GDM1 (cell line): ENCODE measurements at regions not wholly inside any gene's neighbourhood (a gene's known extent, or its start where the extent isn't known, plus 50 kb on each side); places are given as distances from the start of the nearest gene placed in this dataset.
"Not testable (repeated sequence)": the region's sequence is repeated elsewhere in the genome, so short reads cannot be mapped to it uniquely, and the experiment has no call there.

Source experiments
- DNase-seq: peaks from one replicate; lab custom pipeline; 2025; lab: John Stamatoyannopoulos, UW

DNA sequence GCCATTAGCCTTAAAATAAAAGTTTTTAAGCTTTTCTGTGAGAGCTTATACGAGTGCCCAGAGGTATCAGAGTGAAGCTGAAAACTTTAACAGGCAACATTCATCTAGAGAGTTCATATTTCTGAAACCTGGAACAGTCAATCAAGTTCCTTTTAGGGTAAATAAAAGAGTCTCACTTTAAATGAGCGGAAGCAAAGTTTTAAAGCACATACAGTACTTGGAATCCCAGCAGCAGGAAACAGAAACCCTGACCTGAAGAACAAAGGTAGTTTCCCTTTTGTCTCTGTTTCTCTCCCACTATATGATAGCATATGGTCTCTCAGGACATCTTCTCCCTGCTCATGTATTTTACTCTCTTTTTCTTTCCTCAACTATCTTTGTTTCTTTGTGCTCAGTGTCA is 153.0 kb downstream of the ASB9 start:
- no peak for DNase-seq

GRCh38 chrX:15114743-15115566 is 154.9 kb downstream of the ASB9 start:
- DNase-seq: no peak

GRCh38 chrX:15107367-15107988 is 162.4 kb downstream of the ASB9 start:
- DNase-seq: no peak

- DNase-seq: no peak
Measured at GRCh38 chrX:15098505-15098904, 171.4 kb downstream of the ASB9 start.

GRCh38 chrX:15087747-15088146 is 182.1 kb downstream of the ASB9 start:
- no peak for DNase-seq

- no peak for DNase-seq
Measured at GRCh38 chrX:15073313-15073712, 196.6 kb downstream of the ASB9 start.

- no peak for DNase-seq
Measured at GRCh38 chrX:15072880-15073279, 197.0 kb downstream of the ASB9 start.

- DNase-seq: no peak
Measured at GRCh38 chrX:15072259-15072658, 197.6 kb downstream of the ASB9 start.

DNA sequence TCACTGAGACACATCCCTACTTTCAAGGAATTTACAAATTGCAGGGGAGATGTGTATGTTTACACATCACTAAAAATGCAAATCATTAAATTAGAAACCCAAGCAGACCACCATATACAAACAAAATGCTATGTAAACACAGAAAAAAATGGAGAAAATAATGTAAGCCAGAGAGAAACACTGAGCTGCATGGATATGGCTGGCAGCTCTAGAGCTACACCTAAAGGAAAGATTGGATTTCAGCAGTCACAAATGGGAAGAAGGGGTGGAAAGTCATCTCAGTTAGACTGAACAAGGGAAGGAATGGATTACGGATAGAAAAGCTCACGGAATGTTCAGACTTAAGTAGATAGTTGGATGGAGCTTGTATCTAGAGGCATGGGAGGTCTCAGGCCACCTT is 186.3 kb downstream of the MOSPD2 start:
- no peak for DNase-seq

- DNase-seq: no peak
Measured at GRCh38 chrX:15056044-15056443, 182.8 kb downstream of the MOSPD2 start.

DNA sequence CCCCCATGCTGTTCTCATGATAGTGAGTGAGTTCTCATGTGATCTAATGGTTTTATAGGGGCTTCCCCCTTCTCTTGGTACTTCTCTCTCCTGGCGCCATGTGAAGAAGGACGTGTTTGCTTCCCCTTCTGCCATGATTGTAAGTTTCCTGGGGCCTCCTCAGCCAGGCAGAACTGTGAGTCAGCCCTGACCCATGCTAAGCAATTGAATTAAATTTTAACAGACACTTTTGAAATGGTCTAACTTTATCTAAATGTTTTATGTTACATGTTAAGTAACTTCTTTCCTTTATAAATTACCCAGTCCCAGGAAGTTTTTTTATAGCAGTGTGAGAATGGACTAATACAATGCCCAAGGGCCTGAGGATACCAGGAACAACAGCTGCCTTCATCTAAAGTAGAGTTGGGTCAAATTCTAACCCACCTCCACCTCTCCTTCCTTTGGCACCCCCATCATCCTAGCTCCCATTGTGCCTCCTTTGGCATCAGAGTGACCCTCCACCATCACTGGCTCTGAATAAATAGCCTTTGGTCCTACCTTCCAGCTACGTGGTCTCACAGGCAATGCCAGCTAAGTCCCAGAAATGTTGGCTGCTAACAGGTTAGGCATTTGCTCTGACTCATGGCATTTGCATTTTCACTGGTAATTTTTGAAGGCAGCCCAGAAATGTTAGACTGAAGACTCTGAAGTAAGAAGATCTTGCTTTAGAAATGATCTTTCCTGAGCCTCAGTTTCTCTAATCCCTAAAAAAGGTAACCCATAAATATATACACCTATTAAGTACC is 182.1 kb downstream of the MOSPD2 start:
- DNase-seq: no peak

GRCh38 chrX:15050395-15050794 is 177.2 kb downstream of the MOSPD2 start:
- DNase-seq: no peak

- no peak for DNase-seq
Measured at GRCh38 chrX:15043538-15043937, 170.3 kb downstream of the MOSPD2 start.

DNA sequence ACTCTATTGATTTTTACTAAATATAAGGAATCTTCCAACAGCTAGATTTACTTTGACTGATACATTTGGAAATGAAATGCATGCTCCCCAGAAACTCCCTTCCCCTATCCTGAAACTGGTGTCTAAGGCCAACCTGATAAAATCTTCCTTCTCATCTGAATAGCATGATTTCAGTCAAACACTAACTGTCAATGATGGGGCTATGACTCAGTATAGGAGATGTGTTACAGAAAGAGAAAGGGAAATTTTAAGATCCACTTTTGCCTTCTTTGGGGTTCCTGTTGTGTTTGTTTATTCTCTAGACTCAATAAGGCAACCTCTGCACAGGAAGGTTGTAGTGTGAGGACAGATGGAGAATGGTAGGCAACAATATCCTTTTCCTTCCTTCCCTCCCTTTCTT is 160.7 kb downstream of the MOSPD2 start:
- DNase-seq: no peak

- DNase-seq: no peak
Measured at GRCh38 chrX:15017491-15017890, 144.3 kb downstream of the MOSPD2 start.

GRCh38 chrX:15016051-15016450 is 142.8 kb downstream of the MOSPD2 start:
- no peak for DNase-seq

GRCh38 chrX:15014281-15014680 is 141.1 kb downstream of the MOSPD2 start:
- no peak for DNase-seq

DNA sequence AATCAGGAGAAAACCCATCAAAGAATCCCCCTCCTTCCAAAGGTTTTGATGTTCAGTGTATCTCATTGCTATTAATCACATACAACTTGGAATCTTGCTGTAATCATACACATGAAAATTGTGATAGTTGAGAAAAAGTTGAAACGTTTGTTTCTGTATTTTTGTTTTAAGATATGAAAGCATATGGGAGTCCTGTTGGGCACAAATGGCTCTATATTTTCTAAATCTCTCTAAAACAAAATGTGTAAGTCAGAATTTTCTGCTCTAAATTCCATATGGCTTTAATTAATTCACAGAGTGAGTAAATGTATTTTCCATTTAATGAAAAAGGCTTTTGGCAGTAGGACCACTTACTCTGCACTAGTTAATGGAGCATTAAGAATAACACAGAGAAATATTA is 140.2 kb downstream of the MOSPD2 start:
- no peak for DNase-seq

- DNase-seq: no peak
Measured at GRCh38 chrX:14997271-14997670, 124.0 kb downstream of the MOSPD2 start.

DNA sequence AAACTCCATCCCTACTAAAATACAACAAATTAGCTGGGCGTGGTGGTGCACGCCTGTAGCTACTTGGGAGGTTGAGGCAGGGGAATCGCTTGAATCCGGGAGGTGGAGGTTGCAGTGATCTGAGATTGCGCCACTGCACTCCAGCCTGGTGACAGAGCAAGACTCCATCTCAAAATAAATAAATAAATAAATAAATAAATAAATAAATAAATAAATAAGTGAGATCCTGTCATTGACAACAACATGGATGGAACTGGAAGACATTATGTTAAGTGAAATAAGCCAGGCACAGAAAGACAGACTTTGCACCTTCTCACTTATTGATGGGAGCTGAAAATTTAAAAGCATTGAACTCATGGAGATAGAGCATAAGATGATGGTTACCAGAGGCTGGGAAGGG is 111.2 kb downstream of the MOSPD2 start:
- not testable (repeated sequence) for DNase-seq
